GM12878 (cell line): ENCODE measurements at regions not wholly inside any gene's neighbourhood (a gene's known extent, or its start where the extent isn't known, plus 50 kb on each side); places are given as distances from the start of the nearest gene placed in this dataset.

Source experiments
- ATAC-seq: fragments of 200-7000 bp; cut with Tn5 transposase; 3 replicates; pipeline ENCODE4 v1.9.1; 2020; ENCODE audit warnings: mild to moderate bottlenecking, moderate library complexity
- BruUV-seq: library from RNA; stranded (reverse); fragments of 400-500 nt; replicated peaks from 2 replicates; lab custom pipeline; 2021; lab: Mats Ljungman, UMichigan
- CTCF ChIA-PET: fragments of 300-600 bp; sonication (Branson Sonifier 250); formaldehyde crosslinking; extraction: SDS; loops from one replicate; lab custom pipeline; 2021; ENCODE audit warnings: inconsistent platforms; lab: Yijun Ruan, JAX
- POLR2A ChIA-PET: fragments of 350-600 bp; formaldehyde crosslinking; extraction: SDS; loops from one replicate; lab custom pipeline; 2021; ENCODE audit warnings: inconsistent platforms; lab: Charles Lee
- RAD21 ChIA-PET: fragments of 300-600 bp; sonication (Branson Sonifier 250); formaldehyde crosslinking; loops from one replicate; lab custom pipeline; 2023; ENCODE audit warnings: antibody characterized with exemption; ENCODE audit not compliant: unreplicated experiment; lab: Charles Lee
- SMC1A ChIA-PET: fragments of 300-600 bp; sonication (Branson Sonifier 250); formaldehyde crosslinking; loops from one replicate; lab custom pipeline; 2023; ENCODE audit not compliant: unreplicated experiment, uncharacterized antibody; lab: Charles Lee
- DNase-seq: peaks from one replicate; pipeline ENCODE4 v3.0.0-alpha.2; 2011; ENCODE audit warnings: low read depth, low spot score
- FAIRE-seq: peaks from 3 replicates; lab custom pipeline; 2011; peaks lifted over from hg19 to GRCh38; lab: Jason Lieb, UNC
- H2AFZ ChIP-seq: 2 replicates; pipeline ENCODE4 v1.6.0; 2011; ENCODE audit warnings: low read depth, low read length, control low read depth; ENCODE audit not compliant: control insufficient read depth
- H3K27ac ChIP-seq: 2 replicates; pipeline ENCODE4 v1.5.1; 2011; ENCODE audit warnings: control low read depth; ENCODE audit not compliant: control insufficient read depth, insufficient read depth
- H3K27me3 ChIP-seq, 2 experiments: replicated peaks in 1 of 2; 2 replicates each; pipeline versions ENCODE4 v1.6.0 to v1.6.1; 2011; ENCODE audit warnings: low read length in 1 of 2; ENCODE audit not compliant: control insufficient read depth in 2 of 2, insufficient read depth in 2 of 2
- H3K36me3 ChIP-seq, 2 experiments: 2 replicates each; pipeline ENCODE4 v1.5.1; 2011; ENCODE audit warnings: low read length in 1 of 2; ENCODE audit not compliant: control insufficient read depth in 2 of 2, insufficient read depth in 2 of 2
- H3K4me1 ChIP-seq: 2 replicates; pipeline ENCODE4 v1.6.1; 2011; ENCODE audit warnings: mild to moderate bottlenecking, low read length, moderate library complexity, mixed read lengths; ENCODE audit not compliant: control insufficient read depth, insufficient read depth
- H3K4me2 ChIP-seq: 2 replicates; pipeline ENCODE4 v1.6.0; 2011; ENCODE audit warnings: control low read depth; ENCODE audit not compliant: control insufficient read depth, insufficient read depth
- H3K4me3 ChIP-seq: fragments of 200-600 bp; sonication (generic); 2 replicates; pipeline ENCODE4 v1.5.1; 2016
- H3K79me2 ChIP-seq: 2 replicates; pipeline ENCODE4 v1.6.0; 2011; ENCODE audit warnings: low read length; ENCODE audit not compliant: control insufficient read depth, insufficient read depth
- H3K9ac ChIP-seq: 2 replicates; pipeline ENCODE4 v1.8.0; 2011; ENCODE audit warnings: low read length, control low read depth, mixed read lengths; ENCODE audit not compliant: control insufficient read depth, insufficient read depth
- H3K9me3 ChIP-seq: replicated peaks from 3 replicates; pipeline ENCODE4 v1.5.1; 2011; ENCODE audit warnings: mild to moderate bottlenecking, low read length; ENCODE audit not compliant: control insufficient read depth, insufficient read depth
- H4K20me1 ChIP-seq: 2 replicates; pipeline ENCODE4 v1.6.0; 2011; ENCODE audit not compliant: control insufficient read depth, insufficient read depth
- ASH2L ChIP-seq: fragments of 300-600, 200-600 bp; sonication (generic); IDR thresholded peaks from 2 replicates; pipeline ENCODE4 v1.6.1; 2017; ENCODE audit warnings: low read depth, mild to moderate bottlenecking, borderline replicate concordance
- BACH1 ChIP-seq: fragments of 450-650 bp; IDR thresholded peaks from 2 replicates; pipeline ENCODE4 v1.6.1; 2017; ENCODE audit warnings: mild to moderate bottlenecking, borderline replicate concordance
- EZH2 ChIP-seq: IDR thresholded peaks from 2 replicates; pipeline ENCODE4 v1.6.1; 2012; ENCODE audit warnings: low read depth, mild to moderate bottlenecking, control low read depth, inconsistent platforms, low read length, borderline replicate concordance; ENCODE audit not compliant: control insufficient read depth
- GATAD2B ChIP-seq: fragments of 450-650 bp; conservative IDR thresholded peaks from 2 replicates; pipeline ENCODE4 v1.6.1; 2017; ENCODE audit warnings: low read depth, mild to moderate bottlenecking, moderate library complexity
- HCFC1 ChIP-seq: fragments of 150-350 bp; IDR thresholded peaks from 2 replicates; pipeline ENCODE4 v1.6.1; 2014; ENCODE audit warnings: low read length
- HDAC6 ChIP-seq: fragments of 200-600 bp; sonication (generic); IDR thresholded peaks from one replicate; pipeline ENCODE4 v1.8.0; 2017; ENCODE audit warnings: antibody characterized with exemption; ENCODE audit not compliant: unreplicated experiment
- LARP7 ChIP-seq: fragments of 450-650 bp; IDR thresholded peaks from 2 replicates; pipeline ENCODE4 v1.6.1; 2017; ENCODE audit warnings: mild to moderate bottlenecking
- MXI1 ChIP-seq: fragments of 150-350 bp; IDR thresholded peaks from 2 replicates; pipeline ENCODE4 v1.6.1; 2011; ENCODE audit warnings: low read depth, mild to moderate bottlenecking, inconsistent platforms, low read length, improper control_type of control experiment
- NFYA ChIP-seq: IDR thresholded peaks from 2 replicates; pipeline ENCODE4 v1.6.1; 2011; ENCODE audit warnings: low read depth, mild to moderate bottlenecking, low read length, improper control_type of control experiment, borderline replicate concordance
- NRF1 ChIP-seq: conservative IDR thresholded peaks from 2 replicates; pipeline ENCODE4 v1.6.1; 2011; ENCODE audit warnings: mild to moderate bottlenecking, low read depth, low read length, improper control_type of control experiment
- POLR2AphosphoS2 ChIP-seq: IDR thresholded peaks from 2 replicates; pipeline ENCODE4 v1.6.1; 2011; ENCODE audit warnings: low read depth, mild to moderate bottlenecking, low read length, improper control_type of control experiment, moderate library complexity
- SIN3A ChIP-seq: IDR thresholded peaks from 2 replicates; pipeline ENCODE4 v1.6.1; 2012; ENCODE audit warnings: low read depth, low read length, improper control_type of control experiment
- SREBF2 ChIP-seq: IDR thresholded peaks from 2 replicates; pipeline ENCODE4 v1.6.1; 2012; ENCODE audit warnings: mild to moderate bottlenecking, low read length
- SRF ChIP-seq, 2 experiments: IDR thresholded peaks; 2 replicates each; pipeline ENCODE4 v1.6.1; 2011; ENCODE audit warnings: low read depth in 2 of 2, low read length in 2 of 2, mild to moderate bottlenecking in 1 of 2, moderate library complexity in 1 of 2
- SUPT20H ChIP-seq: IDR thresholded peaks from 2 replicates; pipeline ENCODE4 v1.6.1; 2011; ENCODE audit warnings: low read depth, mild to moderate bottlenecking, low read length, moderate library complexity, borderline replicate concordance; ENCODE audit not compliant: control insufficient read depth
- TBL1XR1 ChIP-seq: IDR thresholded peaks from 2 replicates; pipeline ENCODE4 v1.6.1; 2012; ENCODE audit warnings: low read depth, low read length, improper control_type of control experiment
- WRNIP1 ChIP-seq: IDR thresholded peaks from 2 replicates; pipeline ENCODE4 v1.6.1; 2011; ENCODE audit warnings: low read depth, low read length, improper control_type of control experiment, borderline replicate concordance
- ZNF24 ChIP-seq: fragments of 450-650 bp; IDR thresholded peaks from 2 replicates; pipeline ENCODE4 v1.6.1; 2017; ENCODE audit warnings: antibody characterized with exemption, mild to moderate bottlenecking
- WGBS: methylation state at CpG from one replicate; pipeline ENCODE4 v1.1.6; 2016; ENCODE audit warnings: low lambda C conversion rate; ENCODE audit not compliant: insufficient replicate concordance, insufficient coverage; ENCODE audit errors: missing lambda C conversion rate; 5-methylcytosine and 5-hydroxymethylcytosine counted together
- in situ Hi-C: fragments of 300-500 bp; cut with MboI; formaldehyde crosslinking; loops from 9 replicates; pipeline ENCODE4 v1.14.3; 2018; ENCODE audit warnings: mixed read lengths
- intact Hi-C: fragments of 100-400 bp; cut with micrococcal nuclease; formaldehyde crosslinking; loops from one replicate; pipeline ENCODE4 v1.14.2; 2022; ENCODE audit not compliant: unreplicated experiment
- TF ChIP-seq, protein P1 (sequence below): fragments of 450-650 bp; IDR thresholded peaks from 2 replicates; pipeline ENCODE4 v1.6.1; 2018; ENCODE audit warnings: borderline replicate concordance, mild to moderate bottlenecking; ENCODE audit not compliant: partially characterized antibody

GRCh38 chr5:98102936-98103335, 670.5 kb upstream of the RGMB start:
- ChIA-PET SMC1A (no interaction called here), POLR2A (no interaction called here), CTCF (interaction anchor here (0.6 to 1.6 kb wide), 3 partner anchors 8 to 22 kb away, joined by 3 to 4 read pairs (median 3); no protein-coding TSS in a partner anchor), RAD21 (no interaction called here)
- in situ Hi-C loops = no loop called here
- H3K4me3 ChIP-seq = no peak overlapping the region
- intact Hi-C loops = no loop called here
- no peaks in the 10 kb centered on the region for H4K20me1 ChIP-seq
- no peak overlapping the region for H3K4me2 ChIP-seq
- TF ChIP-seq HCFC1 = no peak
- TF ChIP-seq ZNF24 = no peak
- no peak for TF ChIP-seq EZH2
- DNase-seq (no peak), FAIRE-seq (no peak), ATAC-seq (no peak)
- H3K9ac ChIP-seq = no peak overlapping the region
- H2AFZ ChIP-seq = no peak overlapping the region
- no peaks in the 10 kb centered on the region for H3K79me2 ChIP-seq
- WGBS = 46% methylated on average over 3 of the region's 3 CpGs
- H3K27ac ChIP-seq = no peak overlapping the region
- BruUV-seq = no TSS peak
- no peaks in the 10 kb centered on the region for H3K27me3 ChIP-seq
- H3K4me1 ChIP-seq = no peaks in the 10 kb centered on the region
- H3K36me3 ChIP-seq = no peaks in the 10 kb centered on the region
- no peaks in the 10 kb centered on the region for H3K9me3 ChIP-seq

- 25% methylated on average over 5 of the region's 5 CpGs for WGBS
- no peak overlapping the region for H3K4me3 ChIP-seq
- no peak overlapping the region for H3K4me2 ChIP-seq
- no peak overlapping the region for H3K9ac ChIP-seq
- H3K27ac ChIP-seq = no peak overlapping the region
- no peaks in the 10 kb centered on the region for H4K20me1 ChIP-seq
- no peaks in the 10 kb centered on the region for H3K4me1 ChIP-seq
- no peak overlapping the region for H2AFZ ChIP-seq
- no peak for DNase-seq
- FAIRE-seq = no peak
- BruUV-seq = no TSS peak
- ATAC-seq = no peak
- H3K27me3 ChIP-seq = no peaks in the 10 kb centered on the region
- intact Hi-C loops = no loop called here
- no peaks in the 10 kb centered on the region for H3K79me2 ChIP-seq
- ChIA-PET RAD21 (no interaction called here), POLR2A (no interaction called here), SMC1A (no interaction called here), CTCF (interaction anchor here (1.0 to 1.6 kb wide), 2 partner anchors 18 to 21 kb away, joined by 3 to 4 read pairs; no protein-coding TSS in a partner anchor)
- in situ Hi-C loops = no loop called here
- no peaks in the 10 kb centered on the region for H3K9me3 ChIP-seq
- no peaks in the 10 kb centered on the region for H3K36me3 ChIP-seq
- TF ChIP-seq SIN3A (no peak), NFYA (no peak), WRNIP1 (no peak), ASH2L (no peak), SRF (IDR thresholded peaks at IDR 0.05; ENCODE audit: low read depth in 2 of 2, low read length in 2 of 2) (no peak), MXI1 (no peak), LARP7 (no peak), GATAD2B (no peak), NRF1 (no peak), HDAC6 (no peak), POLR2AphosphoS2 (no peak), TBL1XR1 (no peak), BACH1 (no peak), SUPT20H (no peak), SREBF2 (no peak)
- TF ChIP-seq, protein P1, sequence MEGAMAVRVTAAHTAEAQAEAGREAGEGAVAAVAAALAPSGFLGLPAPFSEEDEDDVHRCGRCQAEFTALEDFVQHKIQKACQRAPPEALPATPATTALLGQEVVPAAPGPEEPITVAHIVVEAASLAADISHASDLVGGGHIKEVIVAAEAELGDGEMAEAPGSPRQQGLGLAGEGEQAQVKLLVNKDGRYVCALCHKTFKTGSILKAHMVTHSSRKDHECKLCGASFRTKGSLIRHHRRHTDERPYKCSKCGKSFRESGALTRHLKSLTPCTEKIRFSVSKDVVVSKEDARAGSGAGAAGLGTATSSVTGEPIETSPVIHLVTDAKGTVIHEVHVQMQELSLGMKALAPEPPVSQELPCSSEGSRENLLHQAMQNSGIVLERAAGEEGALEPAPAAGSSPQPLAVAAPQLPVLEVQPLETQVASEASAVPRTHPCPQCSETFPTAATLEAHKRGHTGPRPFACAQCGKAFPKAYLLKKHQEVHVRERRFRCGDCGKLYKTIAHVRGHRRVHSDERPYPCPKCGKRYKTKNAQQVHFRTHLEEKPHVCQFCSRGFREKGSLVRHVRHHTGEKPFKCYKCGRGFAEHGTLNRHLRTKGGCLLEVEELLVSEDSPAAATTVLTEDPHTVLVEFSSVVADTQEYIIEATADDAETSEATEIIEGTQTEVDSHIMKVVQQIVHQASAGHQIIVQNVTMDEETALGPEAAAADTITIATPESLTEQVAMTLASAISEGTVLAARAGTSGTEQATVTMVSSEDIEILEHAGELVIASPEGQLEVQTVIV = no peak
Measured at GRCh38 chr5:98103807-98104206, 669.7 kb upstream of the RGMB start.
